Stimulated activated CD4-positive, alpha-beta T cell treated with anti-CD3 and anti-CD28 coated beads, Interleukin-1b, Interleukin-23, amount 100 ng/mL, for 48 hours (primary cell): ENCODE measurements at regions not wholly inside any gene's neighbourhood (a gene's known extent, or its start where the extent isn't known, plus 50 kb on each side); places are given as distances from the start of the nearest gene placed in this dataset.
"Not testable (repeated sequence)": the region's sequence is repeated elsewhere in the genome, so short reads cannot be mapped to it uniquely, and the experiment has no call there.

Source experiments
- DNase-seq: peaks from one replicate; pipeline ENCODE4 v3.0.0-alpha.2; 2020

GRCh38 chr13:39895254-39895653 is 239.8 kb downstream of the COG6 start:
- DNase-seq: no peak

- DNase-seq: no peak
Observed at GRCh38 chr13:39897636-39898035, 242.2 kb downstream of the COG6 start.

GRCh38 chr13:39900106-39900750 is 244.8 kb downstream of the COG6 start:
- DNase-seq: no peak

GRCh38 chr13:39904959-39905358 is 249.5 kb downstream of the COG6 start:
- DNase-seq: no peak

GRCh38 chr13:39909634-39910033 is 254.2 kb downstream of the COG6 start:
- no peak for DNase-seq

- no peak for DNase-seq
Observed at GRCh38 chr13:39910041-39910440, 254.6 kb downstream of the COG6 start.

- DNase-seq: no peak
Observed at GRCh38 chr13:39910833-39911232, 255.4 kb downstream of the COG6 start.

- no peak for DNase-seq
Observed at GRCh38 chr13:39913339-39913738, 257.9 kb downstream of the COG6 start.

GRCh38 chr13:39913928-39914327 is 258.5 kb downstream of the COG6 start:
- DNase-seq: no peak

GRCh38 chr13:39915418-39915817 is 260.0 kb downstream of the COG6 start:
- DNase-seq: no peak

- DNase-seq: no peak
Observed at GRCh38 chr13:39916330-39916729, 260.9 kb downstream of the COG6 start.

GRCh38 chr13:39918620-39919236 is 263.3 kb downstream of the COG6 start:
- DNase-seq: no peak

GRCh38 chr13:39920613-39921012 is 265.2 kb downstream of the COG6 start:
- no peak for DNase-seq

GRCh38 chr13:39926345-39926744 is 270.9 kb downstream of the COG6 start:
- DNase-seq: no peak

GRCh38 chr13:39928261-39928660 is 272.8 kb downstream of the COG6 start:
- no peak for DNase-seq

GRCh38 chr13:39929583-39929982 is 274.1 kb downstream of the COG6 start:
- DNase-seq: no peak

- DNase-seq: no peak
Observed at GRCh38 chr13:39930060-39930459, 274.6 kb downstream of the COG6 start.

GRCh38 chr13:39930544-39931444 is 275.3 kb downstream of the COG6 start:
- no peak for DNase-seq

GRCh38 chr13:39931505-39931904 is 276.0 kb downstream of the COG6 start:
- DNase-seq: no peak

GRCh38 chr13:39932514-39932913 is 277.1 kb downstream of the COG6 start:
- not testable (repeated sequence) for DNase-seq

GRCh38 chr13:39935155-39935554 is 279.7 kb downstream of the COG6 start:
- no peak for DNase-seq

GRCh38 chr13:39938596-39938995 is 283.1 kb downstream of the COG6 start:
- no peak for DNase-seq

- DNase-seq: no peak
Observed at GRCh38 chr13:39941236-39941635, 285.8 kb downstream of the COG6 start.
